CD4-positive, alpha-beta memory T cell (primary cell): ENCODE measurements at regions not wholly inside any gene's neighbourhood (a gene's known extent, or its start where the extent isn't known, plus 50 kb on each side); places are given as distances from the start of the nearest gene placed in this dataset.

Source experiments
- CTCF ChIA-PET: fragments of 350-600 bp; sonication (Branson Sonifier 250); formaldehyde crosslinking; loops from one replicate; lab custom pipeline; 2021; ENCODE audit warnings: inconsistent platforms; ENCODE audit not compliant: partially characterized antibody; lab: Charles Lee
- POLR2A ChIA-PET: fragments of 350-600 bp; sonication (Branson Sonifier 250); formaldehyde crosslinking; loops from one replicate; lab custom pipeline; 2021; ENCODE audit not compliant: partially characterized antibody; lab: Charles Lee
- DNase-seq, 5 donors: peaks; one replicate each; pipeline versions ENCODE4 v3.0.0 to v3.0.0-alpha.2; 2020 to 2022; ENCODE audit warnings: mixed read lengths in 1 of 5
- H3K27ac ChIP-seq: one replicate; pipeline ENCODE4 v1.7.0; 2013; ENCODE audit warnings: low read depth, low read length
- H3K27me3 ChIP-seq: 2 replicates; pipeline ENCODE4 v1.7.0; 2013; ENCODE audit warnings: mild to moderate bottlenecking, low read length, moderate library complexity; ENCODE audit not compliant: insufficient read depth
- H3K36me3 ChIP-seq: 2 replicates; pipeline ENCODE4 v1.7.0; 2013; ENCODE audit warnings: mild to moderate bottlenecking, low read length, moderate library complexity; ENCODE audit not compliant: insufficient read depth
- H3K4me1 ChIP-seq: 2 replicates; pipeline ENCODE4 v1.7.0; 2013; ENCODE audit warnings: mild to moderate bottlenecking, low read length, moderate library complexity; ENCODE audit not compliant: insufficient read depth
- H3K4me3 ChIP-seq, 2 donors: one replicate each; pipeline ENCODE4 v1.7.0; 2013; ENCODE audit warnings: low read length in 2 of 2, mild to moderate bottlenecking in 1 of 2
- H3K9me3 ChIP-seq, 2 donors: one replicate each; pipeline ENCODE4 v1.7.0; 2013; ENCODE audit warnings: low read length in 2 of 2, control low read depth in 1 of 2; ENCODE audit not compliant: control insufficient read depth in 1 of 2
- H3K27ac Mint-ChIP-seq, 7 donors: one replicate each; pipeline ENCODE4 v1.8.0; 2020 to 2021; ENCODE audit warnings: mixed read lengths in 7 of 7, mild to moderate bottlenecking in 6 of 7, inconsistent platforms in 3 of 7, moderate library complexity in 3 of 7
- H3K27me3 Mint-ChIP-seq, 2 donors: one replicate each; pipeline ENCODE4 v1.8.0; 2020 to 2021; ENCODE audit warnings: mixed read lengths in 2 of 2
- H3K36me3 Mint-ChIP-seq, 2 donors: one replicate each; pipeline ENCODE4 v1.8.0; 2020 to 2021; ENCODE audit warnings: mixed read lengths in 2 of 2, inconsistent platforms in 1 of 2, mild to moderate bottlenecking in 1 of 2
- H3K4me1 Mint-ChIP-seq, 4 donors: one replicate each; pipeline ENCODE4 v1.8.0; 2020 to 2021; ENCODE audit warnings: mixed read lengths in 4 of 4, mild to moderate bottlenecking in 1 of 4
- H3K4me3 Mint-ChIP-seq, 8 donors: one replicate each; pipeline ENCODE4 v1.8.0; 2020 to 2021; ENCODE audit warnings: mixed read lengths in 8 of 8, mild to moderate bottlenecking in 7 of 8, moderate library complexity in 6 of 8, inconsistent platforms in 3 of 8
- H3K9me3 Mint-ChIP-seq, 8 donors: one replicate each; pipeline ENCODE4 v1.8.0; 2020 to 2021; ENCODE audit warnings: mixed read lengths in 8 of 8, mild to moderate bottlenecking in 5 of 8, inconsistent platforms in 3 of 8, moderate library complexity in 1 of 8
- intact Hi-C: fragments of 100-400 bp; cut with micrococcal nuclease; formaldehyde crosslinking; loops from one replicate; pipeline ENCODE4 v1.15.1; 2023

DNA sequence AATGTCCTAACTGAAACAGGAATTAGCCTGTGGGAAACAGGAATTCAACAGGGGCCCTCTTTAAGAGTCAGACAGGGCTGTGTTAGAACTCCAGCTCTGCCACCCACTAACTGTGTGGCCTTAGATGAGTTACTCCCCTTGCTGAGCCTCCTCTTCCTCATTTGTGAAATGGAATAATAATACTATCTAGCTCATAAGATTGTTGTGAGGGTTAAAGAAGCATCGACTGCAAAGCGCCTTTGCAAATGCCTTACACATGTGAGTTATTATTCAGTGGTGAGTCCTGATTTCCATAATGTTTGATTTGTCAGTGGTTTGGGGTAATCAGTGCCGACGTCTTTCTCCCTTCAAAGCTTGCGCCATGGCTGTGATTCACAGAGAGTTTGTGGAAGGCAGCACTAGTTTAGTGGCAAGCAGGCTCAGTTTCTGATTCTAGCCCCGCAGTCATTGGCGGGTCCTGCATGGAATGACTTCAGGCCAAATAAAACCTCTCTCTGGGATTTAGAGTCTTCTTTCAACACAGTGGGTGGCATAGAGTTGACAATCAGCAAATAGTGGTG is 388.5 kb downstream of the PLPP3 start:
- no peaks in the 10 kb centered on the region for H3K4me1 Mint-ChIP-seq
- Histone ChIP-seq H3K4me3 (no peak overlapping the region), H3K27me3 (no peaks in the 10 kb centered on the region), H3K36me3 (no peaks in the 10 kb centered on the region), H3K27ac (no peak overlapping the region), H3K4me1 (no peaks in the 10 kb centered on the region), H3K9me3 (no peaks in the 10 kb centered on the region)
- no peaks in the 10 kb centered on the region for H3K27me3 Mint-ChIP-seq
- intact Hi-C loops, result no loop called here
- no peak overlapping the region for H3K4me3 Mint-ChIP-seq
- CTCF ChIA-PET, result no interaction called here
- H3K27ac Mint-ChIP-seq, result no peak overlapping the region
- DNase-seq, result no peak
- H3K9me3 Mint-ChIP-seq, result peaks cover 0 to 2% (median 0%) of the 10 kb centered on the region in 8 donors
- POLR2A ChIA-PET, result no interaction called here
- no peaks in the 10 kb centered on the region for H3K36me3 Mint-ChIP-seq

- DNase-seq, result no peak
- Mint-ChIP-seq H3K4me3 (no peak overlapping the region), H3K4me1 (no peaks in the 10 kb centered on the region), H3K36me3 (no peaks in the 10 kb centered on the region), H3K27ac (no peak overlapping the region), H3K9me3 (peaks cover 0 to 2% (median 0%) of the 10 kb centered on the region in 8 donors), H3K27me3 (no peaks in the 10 kb centered on the region)
- no peaks in the 10 kb centered on the region for H3K36me3 ChIP-seq
- no peaks in the 10 kb centered on the region for H3K27me3 ChIP-seq
- POLR2A ChIA-PET, result no interaction called here
- H3K9me3 ChIP-seq, result no peaks in the 10 kb centered on the region
- H3K27ac ChIP-seq, result no peak overlapping the region
- no peaks in the 10 kb centered on the region for H3K4me1 ChIP-seq
- H3K4me3 ChIP-seq, result no peak overlapping the region
- CTCF ChIA-PET, result no interaction called here
- intact Hi-C loops, result no loop called here
Observed at GRCh38 chr1:56189946-56190805, 389.2 kb downstream of the PLPP3 start.

- no peaks in the 10 kb centered on the region for H3K27me3 Mint-ChIP-seq
- no peak for DNase-seq
- intact Hi-C loops, result no loop called here
Observed at GRCh38 chr1:56189454-56189853, 389.9 kb downstream of the PLPP3 start.

GRCh38 chr1:56188855-56189254 is 390.5 kb downstream of the PLPP3 start:
- H3K27ac ChIP-seq, result no peak overlapping the region
- H3K4me3 ChIP-seq, result no peak overlapping the region
- H3K27me3 ChIP-seq, result no peaks in the 10 kb centered on the region
- ChIA-PET POLR2A (no interaction called here), CTCF (no interaction called here)
- no peaks in the 10 kb centered on the region for H3K9me3 ChIP-seq
- H3K27ac Mint-ChIP-seq, result no peak overlapping the region
- H3K27me3 Mint-ChIP-seq, result no peaks in the 10 kb centered on the region
- H3K4me1 ChIP-seq, result no peaks in the 10 kb centered on the region
- H3K36me3 Mint-ChIP-seq, result no peaks in the 10 kb centered on the region
- no peak overlapping the region for H3K4me3 Mint-ChIP-seq
- no peaks in the 10 kb centered on the region for H3K36me3 ChIP-seq
- H3K9me3 Mint-ChIP-seq, result peaks cover 0 to 2% (median 0%) of the 10 kb centered on the region in 8 donors
- DNase-seq, result no peak
- no peaks in the 10 kb centered on the region for H3K4me1 Mint-ChIP-seq
- intact Hi-C loops, result no loop called here

More at GRCh38 chr1:56189454-56189853, 389.9 kb downstream of the PLPP3 start:
- H3K27ac ChIP-seq, result no peak overlapping the region
- peaks cover 0 to 2% (median 0%) of the 10 kb centered on the region in 8 donors for H3K9me3 Mint-ChIP-seq
- ChIA-PET POLR2A (no interaction called here), CTCF (no interaction called here)
- H3K9me3 ChIP-seq, result no peaks in the 10 kb centered on the region
- no peak overlapping the region for H3K27ac Mint-ChIP-seq
- H3K4me3 ChIP-seq, result no peak overlapping the region
- no peaks in the 10 kb centered on the region for H3K4me1 Mint-ChIP-seq
- no peaks in the 10 kb centered on the region for H3K4me1 ChIP-seq
- H3K27me3 ChIP-seq, result no peaks in the 10 kb centered on the region
- H3K4me3 Mint-ChIP-seq, result no peak overlapping the region
- H3K36me3 ChIP-seq, result no peaks in the 10 kb centered on the region
- H3K36me3 Mint-ChIP-seq, result no peaks in the 10 kb centered on the region

DNA sequence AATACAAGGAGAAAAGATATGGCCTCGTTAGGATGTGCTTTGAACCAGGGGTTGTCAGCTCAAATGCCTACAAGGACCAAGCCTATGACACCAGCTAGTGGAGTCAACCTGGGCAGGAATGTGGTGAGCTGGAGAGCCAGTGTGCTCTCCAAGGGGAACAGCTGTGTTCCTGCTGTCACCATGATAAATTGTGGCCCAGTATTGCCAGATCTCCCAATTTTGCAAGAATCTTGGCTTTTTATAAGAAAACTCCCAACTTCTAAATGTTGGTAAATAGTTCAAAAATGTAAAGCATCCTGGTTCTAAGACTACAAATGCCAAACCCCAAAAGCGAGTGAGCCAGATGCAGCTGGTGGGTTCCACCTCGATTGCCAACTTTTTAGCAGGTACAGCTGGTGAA is 391.1 kb downstream of the PLPP3 start:
- Mint-ChIP-seq H3K4me3 (no peak overlapping the region), H3K27me3 (no peaks in the 10 kb centered on the region), H3K36me3 (no peaks in the 10 kb centered on the region), H3K27ac (no peak overlapping the region), H3K9me3 (peaks cover 0 to 2% (median 0%) of the 10 kb centered on the region in 8 donors), H3K4me1 (no peaks in the 10 kb centered on the region)
- H3K27me3 ChIP-seq, result no peaks in the 10 kb centered on the region
- ChIA-PET CTCF (no interaction called here), POLR2A (no interaction called here)
- H3K9me3 ChIP-seq, result no peaks in the 10 kb centered on the region
- no peak overlapping the region for H3K27ac ChIP-seq
- intact Hi-C loops, result no loop called here
- DNase-seq, result no peak
- no peak overlapping the region for H3K4me3 ChIP-seq
- H3K36me3 ChIP-seq, result no peaks in the 10 kb centered on the region
- no peaks in the 10 kb centered on the region for H3K4me1 ChIP-seq

- Mint-ChIP-seq H3K4me3 (no peak overlapping the region), H3K27ac (no peak overlapping the region), H3K9me3 (peaks cover 0 to 2% (median 0%) of the 10 kb centered on the region in 8 donors), H3K36me3 (no peaks in the 10 kb centered on the region), H3K27me3 (no peaks in the 10 kb centered on the region), H3K4me1 (no peaks in the 10 kb centered on the region)
- intact Hi-C loops, result no loop called here
- no peaks in the 10 kb centered on the region for H3K4me1 ChIP-seq
- no peak overlapping the region for H3K4me3 ChIP-seq
- CTCF ChIA-PET, result no interaction called here
- no peaks in the 10 kb centered on the region for H3K9me3 ChIP-seq
- POLR2A ChIA-PET, result no interaction called here
- no peak for DNase-seq
- no peaks in the 10 kb centered on the region for H3K36me3 ChIP-seq
- H3K27ac ChIP-seq, result no peak overlapping the region
- H3K27me3 ChIP-seq, result no peaks in the 10 kb centered on the region
Observed at GRCh38 chr1:56187405-56187804, 392.0 kb downstream of the PLPP3 start.

DNA sequence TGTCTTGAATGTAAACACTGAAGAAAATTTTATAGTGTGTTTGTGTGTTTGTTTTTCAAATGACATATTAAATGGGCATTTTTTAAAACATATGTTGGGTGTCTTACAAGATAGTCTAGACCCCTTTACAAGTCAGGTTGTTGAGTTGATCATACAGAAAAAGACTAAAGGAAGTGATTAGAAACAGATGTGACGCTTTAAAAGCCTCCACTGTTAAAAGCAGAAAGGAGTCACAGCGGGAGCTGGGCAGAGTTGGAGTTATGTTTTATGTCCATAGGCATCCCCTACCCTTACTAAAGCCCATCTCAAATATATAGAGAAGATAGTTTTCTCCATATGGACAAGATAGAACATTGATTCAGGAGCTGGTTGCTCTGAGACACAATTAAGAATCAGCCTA is 393.9 kb downstream of the PLPP3 start:
- H3K4me3 ChIP-seq, result no peak overlapping the region
- H3K9me3 ChIP-seq, result no peaks in the 10 kb centered on the region
- Mint-ChIP-seq H3K4me3 (no peak overlapping the region), H3K4me1 (no peaks in the 10 kb centered on the region), H3K27me3 (no peaks in the 10 kb centered on the region), H3K36me3 (no peaks in the 10 kb centered on the region), H3K9me3 (no peaks in the 10 kb centered on the region), H3K27ac (no peak overlapping the region)
- DNase-seq, result no peak
- H3K4me1 ChIP-seq, result no peaks in the 10 kb centered on the region
- H3K27me3 ChIP-seq, result no peaks in the 10 kb centered on the region
- no peaks in the 10 kb centered on the region for H3K36me3 ChIP-seq
- H3K27ac ChIP-seq, result no peak overlapping the region
- ChIA-PET POLR2A (no interaction called here), CTCF (interaction anchor here (0.8 kb wide), 1 partner anchor 15 kb away, joined by 3 read pairs; no protein-coding TSS in a partner anchor)
- intact Hi-C loops, result no loop called here
